Ishikawa (cell line): ENCODE measurements at regions not wholly inside any gene's neighbourhood (a gene's known extent, or its start where the extent isn't known, plus 50 kb on each side); places are given as distances from the start of the nearest gene placed in this dataset.

Source experiments
- CEBPB ChIP-seq: IDR thresholded peaks from 2 replicates; pipeline ENCODE4 v1.6.1; 2012
- CREB1 ChIP-seq: IDR thresholded peaks from 2 replicates; pipeline ENCODE4 v1.6.1; 2012; ENCODE audit warnings: low read depth
- EGR1 ChIP-seq: IDR thresholded peaks from 2 replicates; pipeline ENCODE4 v1.6.1; 2012
- EP300 ChIP-seq: IDR thresholded peaks from 2 replicates; pipeline ENCODE4 v1.6.1; 2012; ENCODE audit warnings: borderline replicate concordance
- FOXM1 ChIP-seq: IDR thresholded peaks from 2 replicates; pipeline ENCODE4 v1.6.1; 2012; ENCODE audit warnings: low read depth, borderline replicate concordance
- MAX ChIP-seq: IDR thresholded peaks from 2 replicates; pipeline ENCODE4 v1.6.1; 2012
- NFIC ChIP-seq: IDR thresholded peaks from 2 replicates; pipeline ENCODE4 v1.6.1; 2012
- RAD21 ChIP-seq: IDR thresholded peaks from 2 replicates; pipeline ENCODE4 v1.6.1; 2012; ENCODE audit warnings: low read depth
- REST ChIP-seq: IDR thresholded peaks from 2 replicates; pipeline ENCODE4 v1.6.1; 2012; ENCODE audit warnings: low read depth, mild to moderate bottlenecking
- TAF1 ChIP-seq: IDR thresholded peaks from 2 replicates; pipeline ENCODE4 v1.6.1; 2012; ENCODE audit warnings: low read depth, mild to moderate bottlenecking
- TCF12 ChIP-seq: IDR thresholded peaks from 2 replicates; pipeline ENCODE4 v1.6.1; 2012; ENCODE audit warnings: low read depth
- TEAD4 ChIP-seq: IDR thresholded peaks from 2 replicates; pipeline ENCODE4 v1.6.1; 2012
- YY1 ChIP-seq: IDR thresholded peaks from 2 replicates; pipeline ENCODE4 v1.6.1; 2012; ENCODE audit warnings: low read depth
- ZBTB7A ChIP-seq: IDR thresholded peaks from 2 replicates; pipeline ENCODE4 v1.6.1; 2012; ENCODE audit warnings: low read depth
- TF ChIP-seq, protein P1 (sequence below): IDR thresholded peaks from 2 replicates; pipeline ENCODE4 v1.6.1; 2012

- no peak for TF ChIP-seq CEBPB
- TF ChIP-seq, protein P1, sequence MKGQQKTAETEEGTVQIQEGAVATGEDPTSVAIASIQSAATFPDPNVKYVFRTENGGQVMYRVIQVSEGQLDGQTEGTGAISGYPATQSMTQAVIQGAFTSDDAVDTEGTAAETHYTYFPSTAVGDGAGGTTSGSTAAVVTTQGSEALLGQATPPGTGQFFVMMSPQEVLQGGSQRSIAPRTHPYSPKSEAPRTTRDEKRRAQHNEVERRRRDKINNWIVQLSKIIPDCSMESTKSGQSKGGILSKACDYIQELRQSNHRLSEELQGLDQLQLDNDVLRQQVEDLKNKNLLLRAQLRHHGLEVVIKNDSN, result no peak
- no peak for TF ChIP-seq TEAD4
- TF ChIP-seq NFIC, result no peak
- no peak for TF ChIP-seq EP300
- TF ChIP-seq TAF1, result no peak
- no peak for TF ChIP-seq FOXM1
- no peak for TF ChIP-seq EGR1
- TF ChIP-seq TCF12, result no peak
- no peak for TF ChIP-seq ZBTB7A
- TF ChIP-seq MAX, result no peak
- TF ChIP-seq CREB1, result no peak
- no peak for TF ChIP-seq REST
Observed at GRCh38 chr3:113094337-113095221, 103.8 kb downstream of the GTPBP8 start.

DNA sequence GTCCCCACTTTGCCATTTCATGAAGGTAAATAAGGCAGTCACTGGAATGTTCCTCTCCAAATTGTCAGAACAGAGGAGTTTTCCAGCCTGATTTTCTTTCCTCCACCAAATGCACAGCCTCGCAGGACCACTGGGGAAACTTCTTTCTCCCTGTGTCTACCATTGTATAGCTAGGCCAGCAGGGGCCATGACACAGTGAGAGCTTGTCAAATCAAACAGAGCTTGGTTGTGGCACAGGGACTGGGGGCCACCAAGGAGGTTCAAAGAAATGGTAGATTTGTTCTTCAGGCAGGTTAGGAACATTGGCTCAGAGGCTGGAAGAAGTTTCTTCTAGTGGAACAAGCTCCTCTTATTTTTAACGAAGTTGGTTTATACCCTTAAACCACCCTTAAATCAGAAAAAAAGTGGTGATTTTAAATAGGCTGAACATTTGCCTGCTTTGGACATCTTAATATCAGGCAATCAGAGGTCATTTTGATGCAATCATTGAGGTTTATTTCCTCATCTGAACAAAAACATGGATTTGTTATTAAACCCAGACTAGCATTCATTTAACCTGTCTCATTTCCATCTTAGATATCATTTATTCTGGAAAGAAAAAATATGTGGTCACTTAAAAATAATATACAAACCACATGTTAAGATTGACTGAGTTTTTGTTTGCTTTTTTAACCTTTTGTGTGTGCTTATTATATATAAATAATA is 105.6 kb downstream of the GTPBP8 start:
- TF ChIP-seq TEAD4, result no peak
- TF ChIP-seq NFIC, result no peak
- no peak for TF ChIP-seq TCF12
- TF ChIP-seq TAF1, result no peak
- TF ChIP-seq ZBTB7A, result no peak
- TF ChIP-seq, protein P1, result no peak
- no peak for TF ChIP-seq CREB1
- TF ChIP-seq YY1, result no peak
- TF ChIP-seq CEBPB, result no peak

- TF ChIP-seq ZBTB7A (no peak), NFIC (0 out of 2 replicates have a peak, but pooled peaks have one; percentile 21), CEBPB (no peak), REST (no peak), EP300 (no peak)
- TF ChIP-seq, protein P1, result no peak
Observed at GRCh38 chr3:113097960-113098447, 107.2 kb downstream of the GTPBP8 start.

GRCh38 chr3:113100063-113100462 is 109.3 kb downstream of the GTPBP8 start:
- TF ChIP-seq RAD21 (no peak), EP300 (no peak), FOXM1 (no peak), TAF1 (no peak), YY1 (no peak), TCF12 (no peak), EGR1 (no peak), REST (no peak), CEBPB (no peak), TEAD4 (no peak)
- TF ChIP-seq, protein P1, result no peak
